ENCODE measurements at regions not wholly inside any gene's neighbourhood (a gene's known extent, or its start where the extent isn't known, plus 50 kb on each side); places are given as distances from the start of the nearest gene placed in this dataset.

DNA sequence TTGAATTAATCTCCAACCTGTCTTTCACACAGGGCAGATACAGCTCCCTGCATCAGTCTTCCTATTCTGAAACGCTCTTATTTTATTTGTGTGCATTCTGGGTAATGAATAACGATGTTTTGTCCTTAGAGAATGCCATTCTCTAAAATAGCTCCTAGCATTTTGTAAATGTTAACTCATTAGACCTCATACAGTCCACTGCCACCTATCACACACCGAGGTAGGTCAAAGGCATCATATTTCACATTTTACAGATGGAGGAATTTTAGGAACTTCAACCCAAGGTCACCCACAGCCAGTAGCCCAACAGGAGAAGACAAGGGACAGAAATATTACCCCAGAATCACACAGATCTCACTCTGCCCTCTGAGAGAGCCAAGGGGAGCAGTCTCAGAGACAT, 455.4 kb upstream of the GYPC start:
- intact Hi-C loops (cut with DNase I), result no loop called here
- Histone ChIP-seq H3K36me3 (no peaks in the 10 kb centered on the region), H3K9me3 (no peaks in the 10 kb centered on the region), H3K27ac (no peak overlapping the region), H3K27me3 (no peaks in the 10 kb centered on the region), H3K4me3 (no peak overlapping the region), H3K4me1 (no peaks in the 10 kb centered on the region)
- ATAC-seq (no peak), DNase-seq (no peak)
- no peak for TF ChIP-seq CTCF (IDR thresholded peaks at IDR 0.05)
- WGBS (ENCODE audit: insufficient coverage, low coverage, low lambda C conversion rate, missing lambda C conversion rate), result 34% methylated on average over 3 of the region's 3 CpGs

GRCh38 chr2:126208266-126208665, 447.7 kb upstream of the GYPC start:
- TF ChIP-seq CTCF (IDR thresholded peaks at IDR 0.05), result no peak
- TF ChIP-seq POLR2A (IDR thresholded peaks at IDR 0.05), result no peak
- ATAC-seq (peak in 1 of 4 donors; percentile 30), DNase-seq (no peak)
- Histone ChIP-seq H3K27ac (no peak overlapping the region), H3K4me1 (no peaks in the 10 kb centered on the region), H3K36me3 (no peaks in the 10 kb centered on the region), H3K4me3 (no peak overlapping the region), H3K27me3 (no peaks in the 10 kb centered on the region), H3K9me3 (no peaks in the 10 kb centered on the region)
- intact Hi-C loops (cut with DNase I), result no loop called here
- WGBS (ENCODE audit: insufficient coverage, low coverage, low lambda C conversion rate, missing lambda C conversion rate), result 33% methylated on average over 3 of the region's 3 CpGs

GRCh38 chr2:126212735-126213134, 443.2 kb upstream of the GYPC start:
- intact Hi-C loops (cut with DNase I), result no loop called here

DNA sequence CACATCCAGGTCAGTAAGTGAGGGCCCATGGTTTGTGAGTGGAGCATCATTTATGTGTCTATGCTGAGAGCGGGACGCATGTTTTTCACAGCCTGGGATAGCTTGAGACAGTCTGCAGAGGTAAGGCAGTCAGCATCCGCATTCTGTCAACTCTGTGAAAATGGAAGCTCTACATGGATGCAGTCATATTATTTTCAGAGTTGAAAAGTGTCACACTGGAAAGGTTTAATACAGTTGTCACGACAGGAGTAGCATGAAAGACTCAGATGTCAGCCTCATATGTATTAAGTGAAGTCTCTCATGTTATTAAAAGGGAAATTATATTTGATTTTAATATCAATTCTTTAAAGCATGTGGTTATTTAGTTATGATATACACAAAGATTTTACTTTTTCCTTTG, 436.9 kb upstream of the GYPC start:
- TF ChIP-seq CTCF (IDR thresholded peaks at IDR 0.05) (no peak), POLR2A (IDR thresholded peaks at IDR 0.05) (no peak)
- H3K36me3 ChIP-seq, result no peaks in the 10 kb centered on the region
- WGBS (ENCODE audit: insufficient coverage, low coverage, low lambda C conversion rate, missing lambda C conversion rate), result 79% methylated on average over 2 of the region's 4 CpGs

More at GRCh38 chr2:126212735-126213134, 443.2 kb upstream of the GYPC start:
- Histone ChIP-seq H3K4me1 (no peaks in the 10 kb centered on the region), H3K36me3 (no peaks in the 10 kb centered on the region), H3K4me3 (no peak overlapping the region), H3K9me3 (no peaks in the 10 kb centered on the region), H3K27me3 (no peaks in the 10 kb centered on the region), H3K27ac (no peak overlapping the region)
- WGBS (ENCODE audit: insufficient coverage, low coverage, low lambda C conversion rate, missing lambda C conversion rate), result 41% methylated on average over 2 of the region's 2 CpGs
- ATAC-seq, result peak in 1 of 4 donors; percentile 44
- no peak for DNase-seq
- TF ChIP-seq CTCF (IDR thresholded peaks at IDR 0.05), result no peak
- TF ChIP-seq POLR2A (IDR thresholded peaks at IDR 0.05), result no peak

GRCh38 chr2:126220331-126220730, 435.6 kb upstream of the GYPC start:
- no peak overlapping the region for H3K27ac ChIP-seq
- intact Hi-C loops (cut with DNase I), result no loop called here
- H3K27me3 ChIP-seq, result no peaks in the 10 kb centered on the region
- TF ChIP-seq POLR2A (IDR thresholded peaks at IDR 0.05) (no peak), CTCF (IDR thresholded peaks at IDR 0.05) (no peak)
- peak in 2 of 4 donors; percentile 26 to 53 for ATAC-seq
- DNase-seq, result no peak
- H3K4me3 ChIP-seq, result no peak overlapping the region
- no peaks in the 10 kb centered on the region for H3K36me3 ChIP-seq
- no peaks in the 10 kb centered on the region for H3K4me1 ChIP-seq
- 48% methylated on average over 4 of the region's 6 CpGs for WGBS (ENCODE audit: insufficient coverage, low coverage, low lambda C conversion rate, missing lambda C conversion rate)
- no peaks in the 10 kb centered on the region for H3K9me3 ChIP-seq

More for the DNA sequence above, 436.9 kb upstream of the GYPC start:
- Histone ChIP-seq H3K4me1 (no peaks in the 10 kb centered on the region), H3K4me3 (no peak overlapping the region), H3K9me3 (no peaks in the 10 kb centered on the region), H3K27me3 (no peaks in the 10 kb centered on the region), H3K27ac (no peak overlapping the region)
- ATAC-seq (no peak), DNase-seq (no peak)
- intact Hi-C loops (cut with DNase I), result no loop called here

Measured in right lobe of liver (tissue), 6 donors.